ENCODE measurements at regions not wholly inside any gene's neighbourhood (a gene's known extent, or its start where the extent isn't known, plus 50 kb on each side); places are given as distances from the start of the nearest gene placed in this dataset.
A peak's percentile ranks its signal among the peaks of the same experiment; 100 is the strongest.
"Not testable (repeated sequence)": the region's sequence is repeated elsewhere in the genome, so short reads cannot be mapped to it uniquely, and the experiment has no call there.

DNA sequence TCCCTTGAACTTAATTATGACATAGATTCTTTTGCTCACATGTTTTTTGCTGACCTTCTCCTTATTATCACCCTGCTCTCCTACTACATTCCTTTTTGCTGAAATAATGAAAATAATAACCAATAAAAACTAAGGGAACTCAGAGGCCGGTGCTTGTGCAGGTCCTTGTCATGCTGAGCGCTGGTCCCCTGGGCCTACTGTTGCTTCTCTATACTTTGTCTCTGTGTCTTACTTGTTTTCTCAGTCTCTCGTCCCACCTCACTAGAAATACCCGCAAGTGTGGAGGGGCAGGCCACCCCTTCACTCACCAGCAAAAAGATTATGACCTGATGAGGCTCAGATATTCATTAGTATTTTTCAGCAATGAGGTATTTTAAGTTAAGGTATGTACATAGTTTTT lies 3918.8 kb upstream of the OR11H1 start:
- intact Hi-C loops (cut with micrococcal nuclease) = not testable (repeated sequence)

DNA sequence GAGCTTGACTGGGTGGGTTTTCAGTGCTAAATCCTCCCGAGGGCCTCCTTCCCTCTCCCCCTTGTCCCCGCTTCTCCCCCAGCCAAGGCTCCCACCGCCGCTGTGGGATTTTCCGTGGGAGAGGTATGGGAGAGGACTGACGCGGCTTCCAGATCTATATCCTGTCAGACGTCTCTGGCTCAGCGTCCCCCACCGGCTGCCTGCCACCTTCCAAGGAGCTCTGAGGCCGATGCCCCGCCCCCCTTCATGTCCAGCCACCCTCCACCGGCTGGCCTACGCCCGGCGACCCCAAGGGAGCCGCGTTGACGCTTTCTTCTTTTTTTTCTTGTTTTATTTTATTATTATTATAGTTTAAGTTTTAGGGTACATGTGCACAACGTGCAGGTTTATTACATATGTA lies 3916.7 kb upstream of the OR11H1 start:
- H3K27ac Mint-ChIP-seq; CTCF ChIA-PET (ENCODE audit: partially characterized antibody); DNase-seq; intact Hi-C loops (cut with micrococcal nuclease); H3K4me1 Mint-ChIP-seq; H3K36me3 ChIP-seq (ENCODE audit: insufficient read depth, low read length); H3K9me3 ChIP-seq (ENCODE audit: control insufficient read depth in 1 of 2, low read length in 2 of 2); POLR2A ChIA-PET (ENCODE audit: partially characterized antibody); H3K27me3 Mint-ChIP-seq; H3K4me1 ChIP-seq (ENCODE audit: insufficient read depth, low read length); H3K27me3 ChIP-seq (ENCODE audit: insufficient read depth, low read length); H3K4me3 ChIP-seq (ENCODE audit: low read length in 2 of 2); H3K4me3 Mint-ChIP-seq; H3K27ac ChIP-seq (ENCODE audit: low read depth, low read length): not testable (repeated sequence)
- peaks cover 5 to 13% of the 10 kb centered on the region in 2 donors for H3K36me3 Mint-ChIP-seq
- peaks cover 19 to 87% (median 67%) of the 10 kb centered on the region in 8 donors for H3K9me3 Mint-ChIP-seq

More for the DNA sequence above, 3918.8 kb upstream of the OR11H1 start:
- CTCF ChIA-PET (ENCODE audit: partially characterized antibody); H3K4me3 Mint-ChIP-seq; DNase-seq; H3K27me3 ChIP-seq (ENCODE audit: insufficient read depth, low read length); H3K4me3 ChIP-seq (ENCODE audit: low read length in 2 of 2); POLR2A ChIA-PET (ENCODE audit: partially characterized antibody); H3K9me3 ChIP-seq (ENCODE audit: control insufficient read depth in 1 of 2, low read length in 2 of 2); H3K4me1 Mint-ChIP-seq; H3K27me3 Mint-ChIP-seq; H3K36me3 ChIP-seq (ENCODE audit: insufficient read depth, low read length); H3K4me1 ChIP-seq (ENCODE audit: insufficient read depth, low read length); H3K27ac ChIP-seq (ENCODE audit: low read depth, low read length); H3K36me3 Mint-ChIP-seq: not testable (repeated sequence)
- Mint-ChIP-seq H3K27ac (peak overlapping the region in 1 of 7 donors; percentile 35), H3K9me3 (peaks cover 15 to 85% (median 56%) of the 10 kb centered on the region in 8 donors)

DNA sequence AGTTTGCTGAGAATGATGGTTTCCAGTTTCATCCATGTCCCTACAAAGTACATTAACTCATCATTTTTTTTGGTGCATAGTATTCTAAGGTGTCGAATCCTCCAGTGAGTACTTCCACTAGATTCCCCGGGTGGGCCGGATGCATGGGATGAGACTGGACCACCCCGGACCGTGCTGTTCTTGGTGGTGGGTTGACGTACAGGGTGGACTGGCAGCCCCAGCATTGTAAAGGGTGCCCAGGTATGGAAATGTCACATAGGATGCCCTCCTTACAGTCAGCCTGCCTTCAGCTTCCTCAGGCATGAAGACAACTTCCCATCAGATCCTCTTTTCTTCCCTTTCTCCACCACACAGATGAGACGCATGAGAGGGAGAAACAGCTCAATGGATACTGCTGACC lies 3916.1 kb upstream of the OR11H1 start:
- POLR2A ChIA-PET (ENCODE audit: partially characterized antibody); H3K27me3 Mint-ChIP-seq; H3K4me1 ChIP-seq (ENCODE audit: insufficient read depth, low read length); intact Hi-C loops (cut with micrococcal nuclease); H3K27ac Mint-ChIP-seq; DNase-seq; H3K9me3 ChIP-seq (ENCODE audit: control insufficient read depth in 1 of 2, low read length in 2 of 2); H3K27me3 ChIP-seq (ENCODE audit: insufficient read depth, low read length); CTCF ChIA-PET (ENCODE audit: partially characterized antibody); H3K36me3 ChIP-seq (ENCODE audit: insufficient read depth, low read length); H3K4me3 ChIP-seq (ENCODE audit: low read length in 2 of 2); H3K4me1 Mint-ChIP-seq; H3K27ac ChIP-seq (ENCODE audit: low read depth, low read length): not testable (repeated sequence)
- Mint-ChIP-seq H3K36me3 (peaks cover 6 to 15% of the 10 kb centered on the region in 2 donors), H3K9me3 (peaks cover 19 to 87% (median 71%) of the 10 kb centered on the region in 8 donors), H3K4me3 (peak overlapping the region in 1 of 8 donors; percentile 32)

DNA sequence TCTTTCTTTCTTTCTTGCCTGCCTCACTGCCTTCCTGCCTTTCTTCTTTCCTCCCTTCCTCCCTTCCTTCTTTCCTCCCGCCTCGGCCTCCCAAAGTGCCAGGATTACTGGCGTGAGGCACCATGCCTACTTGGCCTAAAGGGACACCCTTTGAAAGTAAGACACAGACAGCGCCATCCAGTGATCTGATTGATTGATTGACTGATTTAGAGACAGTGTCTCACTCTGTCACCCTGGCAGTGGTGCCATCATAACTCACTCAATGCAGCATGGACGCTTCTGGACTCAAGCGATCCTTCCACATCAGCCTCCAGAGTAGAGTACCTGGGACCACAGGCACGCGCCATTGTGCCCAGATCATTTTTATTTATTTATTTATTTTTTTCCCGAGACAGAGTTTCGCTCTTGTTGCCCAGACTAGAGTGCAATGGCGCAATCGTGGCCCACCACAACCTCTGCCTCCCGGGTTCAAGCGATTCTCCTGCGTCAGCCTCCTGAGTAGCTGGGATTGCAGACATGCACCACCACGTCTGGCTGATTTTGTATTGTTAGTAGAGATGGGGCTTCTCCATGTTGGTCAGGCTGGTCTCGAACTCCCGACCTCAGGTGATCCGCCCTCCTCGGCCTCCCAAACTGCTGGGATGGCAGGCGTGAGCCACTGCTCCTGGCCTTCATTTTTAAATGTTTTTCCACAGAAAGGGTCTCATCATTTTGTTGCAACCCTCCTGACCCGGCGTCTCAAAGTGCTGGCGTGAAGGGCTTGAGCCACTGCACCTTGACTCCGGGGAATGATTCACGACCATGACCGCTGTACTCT lies 3914.7 kb upstream of the OR11H1 start:
- peaks cover 19 to 90% (median 72%) of the 10 kb centered on the region in 8 donors for H3K9me3 Mint-ChIP-seq

DNA sequence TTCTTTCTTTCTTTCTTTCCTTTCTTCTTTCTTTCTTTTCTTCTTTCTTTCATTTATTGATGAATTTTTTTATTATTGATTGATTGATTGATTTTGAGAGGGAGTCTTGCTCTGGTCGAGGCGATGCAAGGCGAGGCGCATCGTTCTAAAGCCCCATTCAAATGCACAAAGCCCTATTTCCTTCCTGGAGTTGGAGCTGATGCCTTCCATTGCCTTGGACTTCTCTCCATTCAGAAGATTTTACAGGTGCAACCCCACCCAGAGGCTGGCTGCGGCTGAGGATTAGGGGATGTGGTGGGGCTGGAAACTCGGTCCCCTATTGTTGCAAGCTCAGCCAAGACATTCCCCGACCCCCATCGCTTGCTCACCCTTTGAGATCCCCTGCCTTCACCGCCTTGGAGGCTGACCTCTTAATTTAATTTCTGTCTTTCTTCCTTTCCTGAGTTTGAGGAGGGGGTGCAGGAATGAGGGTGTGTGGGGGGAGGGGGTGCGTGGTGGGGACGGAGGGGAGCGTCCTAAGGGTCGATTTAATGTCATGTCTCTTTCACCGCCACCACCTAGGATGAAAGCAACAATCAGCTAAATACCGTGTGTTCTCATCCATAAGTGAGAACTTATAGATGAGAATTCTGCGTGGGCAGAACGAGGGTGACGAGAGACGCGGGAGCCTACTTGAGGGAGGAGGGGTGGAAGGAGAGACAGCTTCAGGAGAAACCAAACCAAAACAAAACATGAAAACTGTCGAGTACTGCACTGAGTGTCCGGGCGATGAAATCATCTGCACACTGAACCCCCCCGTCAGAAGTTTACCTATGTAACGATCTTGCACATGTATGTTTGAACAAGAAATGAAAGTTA lies 3913.9 kb upstream of the OR11H1 start:
- Mint-ChIP-seq H3K36me3 (peaks cover 10 to 20% of the 10 kb centered on the region in 2 donors), H3K4me1 (no peaks in the 10 kb centered on the region)
- H3K9me3 ChIP-seq (ENCODE audit: control insufficient read depth in 1 of 2, low read length in 2 of 2) = peaks cover 3 to 8% of the 10 kb centered on the region in 2 donors

More for the DNA sequence above, 3914.7 kb upstream of the OR11H1 start:
- peak overlapping the region in 1 of 7 donors; percentile 84 for H3K27ac Mint-ChIP-seq
- H3K4me3 Mint-ChIP-seq; CTCF ChIA-PET (ENCODE audit: partially characterized antibody); H3K27ac ChIP-seq (ENCODE audit: low read depth, low read length); H3K4me3 ChIP-seq (ENCODE audit: low read length in 2 of 2); intact Hi-C loops (cut with micrococcal nuclease); DNase-seq; H3K4me1 Mint-ChIP-seq; H3K4me1 ChIP-seq (ENCODE audit: insufficient read depth, low read length); H3K27me3 Mint-ChIP-seq; H3K9me3 ChIP-seq (ENCODE audit: control insufficient read depth in 1 of 2, low read length in 2 of 2); H3K36me3 ChIP-seq (ENCODE audit: insufficient read depth, low read length); POLR2A ChIA-PET (ENCODE audit: partially characterized antibody); H3K27me3 ChIP-seq (ENCODE audit: insufficient read depth, low read length): not testable (repeated sequence)
- H3K36me3 Mint-ChIP-seq = peaks cover 10 to 20% of the 10 kb centered on the region in 2 donors

DNA sequence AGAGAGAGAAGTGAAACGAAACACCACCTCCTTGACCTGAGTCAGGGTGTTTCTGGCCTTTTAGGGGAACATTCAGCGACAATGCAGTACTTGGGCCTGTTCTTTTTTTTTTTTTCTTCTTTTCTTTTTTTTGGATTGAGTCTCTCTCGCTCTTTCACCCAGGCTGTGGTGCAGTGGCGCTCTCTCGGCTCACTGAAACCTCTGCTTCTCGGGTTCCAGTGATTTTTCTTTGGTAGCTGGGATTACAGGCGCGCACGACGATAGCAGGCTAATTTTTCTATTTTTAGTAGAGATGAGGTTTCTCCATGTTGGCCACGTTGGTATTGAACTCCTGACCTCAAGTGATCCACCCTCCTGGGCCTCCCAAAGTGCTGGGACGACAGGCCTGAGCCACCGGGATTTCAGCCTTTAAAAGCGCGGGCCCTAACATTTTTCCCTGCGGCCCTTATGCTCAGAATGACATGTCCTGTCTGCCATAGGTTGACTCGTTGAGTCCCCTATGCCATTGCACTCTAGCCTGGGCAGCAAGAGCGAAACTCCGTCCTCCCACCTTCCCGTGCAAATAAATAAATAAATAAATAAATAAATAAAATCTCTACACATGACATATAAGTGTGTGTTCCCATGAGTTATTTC lies 3913.1 kb upstream of the OR11H1 start:
- H3K4me1 Mint-ChIP-seq; H3K9me3 ChIP-seq (ENCODE audit: control insufficient read depth in 1 of 2, low read length in 2 of 2); H3K27ac ChIP-seq (ENCODE audit: low read depth, low read length); H3K27me3 ChIP-seq (ENCODE audit: insufficient read depth, low read length); intact Hi-C loops (cut with micrococcal nuclease); H3K4me1 ChIP-seq (ENCODE audit: insufficient read depth, low read length); H3K4me3 Mint-ChIP-seq; CTCF ChIA-PET (ENCODE audit: partially characterized antibody); H3K27me3 Mint-ChIP-seq; H3K4me3 ChIP-seq (ENCODE audit: low read length in 2 of 2); DNase-seq; H3K36me3 ChIP-seq (ENCODE audit: insufficient read depth, low read length); POLR2A ChIA-PET (ENCODE audit: partially characterized antibody); H3K27ac Mint-ChIP-seq: not testable (repeated sequence)
- Mint-ChIP-seq H3K36me3 (peaks cover 10 to 28% of the 10 kb centered on the region in 2 donors), H3K9me3 (peaks cover 22 to 93% (median 78%) of the 10 kb centered on the region in 8 donors)

More for the DNA sequence above, 3913.9 kb upstream of the OR11H1 start:
- no peaks in the 10 kb centered on the region for H3K27me3 ChIP-seq (ENCODE audit: insufficient read depth, low read length)
- H3K36me3 ChIP-seq (ENCODE audit: insufficient read depth, low read length) = no peaks in the 10 kb centered on the region
- intact Hi-C loops (cut with micrococcal nuclease) = no loop called here
- H3K4me1 ChIP-seq (ENCODE audit: insufficient read depth, low read length) = no peaks in the 10 kb centered on the region
- no peak overlapping the region for H3K27ac ChIP-seq (ENCODE audit: low read depth, low read length)
- peaks cover 18 to 87% (median 72%) of the 10 kb centered on the region in 8 donors for H3K9me3 Mint-ChIP-seq
- no peaks in the 10 kb centered on the region for H3K27me3 Mint-ChIP-seq
- H3K27ac Mint-ChIP-seq = no peak overlapping the region
- ChIA-PET CTCF (ENCODE audit: partially characterized antibody) (no interaction called here), POLR2A (ENCODE audit: partially characterized antibody) (no interaction called here)
- no peak for DNase-seq
- no peak overlapping the region for H3K4me3 Mint-ChIP-seq
- no peak overlapping the region for H3K4me3 ChIP-seq (ENCODE audit: low read length in 2 of 2)

DNA sequence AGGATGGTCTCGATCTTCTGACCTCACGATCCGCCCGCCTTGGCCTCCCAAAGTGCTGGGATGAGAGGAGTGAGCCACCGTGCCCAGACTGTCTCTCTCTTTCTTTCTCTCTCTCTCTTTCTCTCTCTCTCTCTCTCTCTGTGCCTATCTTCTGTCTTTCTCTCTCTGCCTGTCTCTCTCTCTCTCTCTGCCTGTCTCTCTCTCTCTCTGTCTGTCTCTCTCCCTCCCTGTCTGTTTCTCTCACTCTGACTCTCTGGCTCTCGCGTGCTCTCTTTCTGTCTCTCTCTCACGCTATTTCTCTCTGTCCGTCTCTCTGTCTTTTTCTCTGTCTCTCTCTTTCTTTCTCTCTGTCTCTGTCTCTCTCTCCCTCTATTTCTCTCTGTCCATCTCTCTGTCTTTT lies 3911.2 kb upstream of the OR11H1 start:
- H3K9me3 Mint-ChIP-seq = peaks cover 30 to 93% (median 76%) of the 10 kb centered on the region in 8 donors
- POLR2A ChIA-PET (ENCODE audit: partially characterized antibody) = no interaction called here
- H3K4me1 Mint-ChIP-seq = peaks cover 0 to 3% (median 0%) of the 10 kb centered on the region in 4 donors
- intact Hi-C loops (cut with micrococcal nuclease) = no loop called here
- H3K4me3 ChIP-seq (ENCODE audit: low read length in 2 of 2) = no peak overlapping the region
- peaks cover 12 to 29% of the 10 kb centered on the region in 2 donors for H3K36me3 Mint-ChIP-seq
- CTCF ChIA-PET (ENCODE audit: partially characterized antibody) = no interaction called here
- peak overlapping the region in 1 of 7 donors; percentile 49 for H3K27ac Mint-ChIP-seq
- DNase-seq = no peak
- H3K27ac ChIP-seq (ENCODE audit: low read depth, low read length) = no peak overlapping the region
- no peaks in the 10 kb centered on the region for H3K27me3 Mint-ChIP-seq
- H3K9me3 ChIP-seq (ENCODE audit: control insufficient read depth in 1 of 2, low read length in 2 of 2) = peaks cover 3 to 8% of the 10 kb centered on the region in 2 donors
- H3K36me3 ChIP-seq (ENCODE audit: insufficient read depth, low read length) = no peaks in the 10 kb centered on the region
- no peak overlapping the region for H3K4me3 Mint-ChIP-seq
- no peaks in the 10 kb centered on the region for H3K4me1 ChIP-seq (ENCODE audit: insufficient read depth, low read length)
- H3K27me3 ChIP-seq (ENCODE audit: insufficient read depth, low read length) = no peaks in the 10 kb centered on the region
